Parathyroid adenoma (tissue), 2 donors: ENCODE measurements at regions not wholly inside any gene's neighbourhood (a gene's known extent, or its start where the extent isn't known, plus 50 kb on each side); places are given as distances from the start of the nearest gene placed in this dataset.

Source experiments
- H2AFZ ChIP-seq: fragments of 300-600 bp; sonication (generic); one replicate; pipeline ENCODE4 v1.7.0; 2017; ENCODE audit warnings: antibody characterized with exemption, mild to moderate bottlenecking
- H3K27ac ChIP-seq: fragments of 300-600 bp; sonication (generic); one replicate; pipeline ENCODE4 v1.7.0; 2017
- H3K27me3 ChIP-seq: fragments of 300-600 bp; sonication (generic); one replicate; pipeline ENCODE4 v1.7.0; 2017; ENCODE audit warnings: low read length; ENCODE audit not compliant: control insufficient read depth, insufficient read depth
- H3K36me3 ChIP-seq: fragments of 300-600 bp; sonication (generic); one replicate; pipeline ENCODE4 v1.7.0; 2017; ENCODE audit warnings: low read length; ENCODE audit not compliant: control insufficient read depth, insufficient read depth
- H3K4me1 ChIP-seq: fragments of 300-600 bp; sonication (generic); one replicate; pipeline ENCODE4 v1.7.0; 2017; ENCODE audit warnings: control low read depth
- H3K4me2 ChIP-seq: fragments of 300-600 bp; sonication (generic); one replicate; pipeline ENCODE4 v1.7.0; 2017; ENCODE audit warnings: low read length
- H3K4me3 ChIP-seq: fragments of 300-600 bp; sonication (generic); one replicate; pipeline ENCODE4 v1.7.0; 2017; ENCODE audit warnings: low read depth, low read length
- H3K79me2 ChIP-seq: fragments of 300-600 bp; sonication (generic); one replicate; pipeline ENCODE4 v1.7.0; 2017; ENCODE audit warnings: control low read depth
- H3K9ac ChIP-seq: fragments of 300-600 bp; sonication (generic); one replicate; pipeline ENCODE4 v1.7.0; 2017; ENCODE audit warnings: mild to moderate bottlenecking
- H3K9me3 ChIP-seq: fragments of 300-600 bp; sonication (generic); one replicate; pipeline ENCODE4 v1.7.0; 2017; ENCODE audit warnings: low read length; ENCODE audit not compliant: control insufficient read depth
- TF ChIP-seq, protein P1 (sequence below): fragments of 300-600 bp; sonication (generic); IDR thresholded peaks from one replicate; pipeline ENCODE4 v1.7.0; 2017; ENCODE audit warnings: antibody characterized with exemption, mild to moderate bottlenecking
- donor health status: primary hyperparathyroidism.

DNA sequence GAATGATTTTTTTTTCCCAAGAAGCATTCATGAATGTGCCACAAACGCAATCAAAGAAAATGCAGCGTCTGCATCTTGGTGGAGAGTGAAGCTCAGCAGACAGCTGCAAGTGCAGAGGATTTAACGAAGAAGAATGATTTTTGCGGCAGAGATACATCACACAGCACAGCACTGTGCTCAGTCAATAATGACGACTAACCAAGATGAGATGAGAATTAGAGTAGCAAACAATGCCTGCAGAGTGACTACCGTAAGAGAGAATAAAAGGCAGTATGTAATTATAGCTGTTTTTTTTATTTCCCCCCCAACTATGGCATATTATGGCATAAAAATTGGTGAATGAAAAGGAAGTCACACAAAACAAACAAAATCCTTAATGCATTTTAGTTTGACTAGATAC is 218.0 kb upstream of the ROBO1 start:
- Histone ChIP-seq H3K4me3 (no peak overlapping the region), H3K9ac (no peak overlapping the region), H2AFZ (no peak overlapping the region), H3K79me2 (no peaks in the 10 kb centered on the region), H3K9me3 (no peaks in the 10 kb centered on the region), H3K4me2 (no peak overlapping the region), H3K27me3 (no peaks in the 10 kb centered on the region), H3K4me1 (no peaks in the 10 kb centered on the region), H3K27ac (no peak overlapping the region), H3K36me3 (no peaks in the 10 kb centered on the region)
- TF ChIP-seq, protein P1, sequence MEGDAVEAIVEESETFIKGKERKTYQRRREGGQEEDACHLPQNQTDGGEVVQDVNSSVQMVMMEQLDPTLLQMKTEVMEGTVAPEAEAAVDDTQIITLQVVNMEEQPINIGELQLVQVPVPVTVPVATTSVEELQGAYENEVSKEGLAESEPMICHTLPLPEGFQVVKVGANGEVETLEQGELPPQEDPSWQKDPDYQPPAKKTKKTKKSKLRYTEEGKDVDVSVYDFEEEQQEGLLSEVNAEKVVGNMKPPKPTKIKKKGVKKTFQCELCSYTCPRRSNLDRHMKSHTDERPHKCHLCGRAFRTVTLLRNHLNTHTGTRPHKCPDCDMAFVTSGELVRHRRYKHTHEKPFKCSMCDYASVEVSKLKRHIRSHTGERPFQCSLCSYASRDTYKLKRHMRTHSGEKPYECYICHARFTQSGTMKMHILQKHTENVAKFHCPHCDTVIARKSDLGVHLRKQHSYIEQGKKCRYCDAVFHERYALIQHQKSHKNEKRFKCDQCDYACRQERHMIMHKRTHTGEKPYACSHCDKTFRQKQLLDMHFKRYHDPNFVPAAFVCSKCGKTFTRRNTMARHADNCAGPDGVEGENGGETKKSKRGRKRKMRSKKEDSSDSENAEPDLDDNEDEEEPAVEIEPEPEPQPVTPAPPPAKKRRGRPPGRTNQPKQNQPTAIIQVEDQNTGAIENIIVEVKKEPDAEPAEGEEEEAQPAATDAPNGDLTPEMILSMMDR: no peak

DNA sequence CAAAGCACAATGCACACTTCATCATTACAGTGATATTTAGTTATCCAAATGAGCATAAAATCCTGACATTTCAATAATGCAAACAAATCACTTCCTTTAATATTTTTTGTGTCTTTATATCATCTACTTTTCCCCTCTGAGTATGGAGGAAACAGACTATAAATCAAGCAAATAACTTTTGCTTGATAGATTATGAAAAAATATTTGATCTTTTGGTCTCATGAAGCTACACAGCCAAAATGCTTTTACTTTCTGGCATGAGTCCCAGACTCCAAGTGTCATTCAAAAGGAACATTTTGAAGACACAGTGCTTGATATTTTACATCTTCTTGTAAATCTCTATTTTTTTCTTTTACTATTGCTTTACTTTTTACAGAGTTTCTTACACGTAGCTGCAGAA is 215.3 kb upstream of the ROBO1 start:
- Histone ChIP-seq H3K9me3 (no peaks in the 10 kb centered on the region), H2AFZ (no peak overlapping the region), H3K9ac (no peak overlapping the region), H3K4me3 (no peak overlapping the region), H3K4me2 (no peak overlapping the region), H3K27ac (no peak overlapping the region), H3K79me2 (no peaks in the 10 kb centered on the region), H3K27me3 (no peaks in the 10 kb centered on the region), H3K36me3 (no peaks in the 10 kb centered on the region), H3K4me1 (no peaks in the 10 kb centered on the region)
- TF ChIP-seq, protein P1: no peak

DNA sequence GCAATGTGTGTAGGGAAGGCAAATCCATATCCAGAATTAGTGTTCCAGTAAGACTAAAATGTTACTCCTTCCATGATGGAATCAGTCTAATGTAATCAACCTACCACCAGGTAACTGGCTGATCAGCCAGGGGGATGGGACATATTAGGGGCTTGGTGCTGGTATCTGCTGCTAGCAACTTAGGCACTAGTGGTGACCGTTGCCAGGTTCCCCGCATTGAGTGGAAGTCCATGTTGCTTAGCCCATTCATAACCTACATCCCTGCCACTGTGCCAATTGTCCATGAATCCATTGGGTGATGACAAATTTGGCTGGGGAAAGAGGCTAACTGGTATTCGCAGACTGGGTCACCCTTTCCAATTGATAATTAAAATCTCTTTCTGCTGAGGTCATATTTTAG is 212.2 kb upstream of the ROBO1 start:
- H3K27ac ChIP-seq: no peak overlapping the region
- H3K9ac ChIP-seq: no peak overlapping the region
- H2AFZ ChIP-seq: no peak overlapping the region
- H3K79me2 ChIP-seq: no peaks in the 10 kb centered on the region
- H3K27me3 ChIP-seq: no peaks in the 10 kb centered on the region
- H3K4me1 ChIP-seq: no peaks in the 10 kb centered on the region
- H3K36me3 ChIP-seq: no peaks in the 10 kb centered on the region
- H3K9me3 ChIP-seq: no peaks in the 10 kb centered on the region
- H3K4me2 ChIP-seq: no peak overlapping the region
- H3K4me3 ChIP-seq: no peak overlapping the region
- TF ChIP-seq, protein P1: no peak

DNA sequence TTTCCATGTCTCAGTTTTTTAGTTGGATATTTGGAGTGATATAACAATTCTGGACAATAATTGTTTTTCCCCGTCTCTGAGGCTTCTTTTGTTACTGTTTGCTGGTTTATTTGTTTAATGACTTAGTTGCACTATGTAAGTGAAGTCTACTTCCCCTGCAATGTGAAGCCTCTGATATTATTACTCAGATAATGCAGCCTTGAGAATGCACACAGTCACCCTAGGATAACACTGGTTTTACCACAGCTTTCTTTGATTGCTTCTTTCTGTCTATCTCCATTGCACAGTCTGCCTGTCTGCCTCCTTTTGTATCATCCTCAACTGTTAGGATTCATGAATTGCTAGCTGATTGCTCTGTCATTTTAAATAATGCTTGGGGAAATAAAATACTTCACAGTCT is 208.7 kb upstream of the ROBO1 start:
- no peaks in the 10 kb centered on the region for H3K4me1 ChIP-seq
- H3K36me3 ChIP-seq: no peaks in the 10 kb centered on the region
- no peak overlapping the region for H3K27ac ChIP-seq
- H3K9ac ChIP-seq: no peak overlapping the region
- no peaks in the 10 kb centered on the region for H3K27me3 ChIP-seq
- no peaks in the 10 kb centered on the region for H3K9me3 ChIP-seq
- H3K4me2 ChIP-seq: no peak overlapping the region
- no peaks in the 10 kb centered on the region for H3K79me2 ChIP-seq
- TF ChIP-seq, protein P1: no peak
- no peak overlapping the region for H2AFZ ChIP-seq
- no peak overlapping the region for H3K4me3 ChIP-seq

DNA sequence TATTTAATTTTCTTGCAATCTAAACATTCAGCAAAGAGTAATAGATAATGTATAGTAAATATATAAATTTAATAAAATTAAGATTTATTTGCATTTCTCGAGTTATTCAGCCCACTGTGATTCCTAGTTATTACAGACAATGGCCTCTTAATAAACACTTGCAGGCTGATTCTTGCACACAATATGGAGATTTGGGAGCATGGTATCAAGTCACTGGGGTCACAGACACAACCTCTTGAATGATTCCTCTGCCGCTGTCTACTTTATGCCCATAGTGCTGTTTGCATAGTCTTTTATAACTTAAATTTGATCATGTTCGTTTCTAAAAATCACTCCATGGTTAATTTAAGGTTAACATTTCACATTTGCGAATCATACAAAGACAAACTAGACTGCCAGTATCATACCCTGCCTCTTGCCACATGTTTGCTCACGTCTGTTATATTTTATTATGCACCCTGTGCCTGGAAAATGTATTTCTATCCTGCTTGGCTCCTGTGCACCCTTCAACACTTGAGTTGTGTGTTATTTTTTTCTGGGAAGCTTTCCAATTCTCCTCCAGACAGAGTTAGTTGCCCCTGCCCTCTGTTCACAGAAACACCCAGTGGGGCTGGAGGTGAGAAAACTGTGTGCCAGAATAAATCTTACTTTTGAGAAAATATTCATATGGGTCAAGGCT is 206.3 kb upstream of the ROBO1 start:
- Histone ChIP-seq H3K9me3 (no peaks in the 10 kb centered on the region), H2AFZ (no peak overlapping the region), H3K4me1 (no peaks in the 10 kb centered on the region), H3K27ac (no peak overlapping the region), H3K4me3 (no peak overlapping the region), H3K27me3 (no peaks in the 10 kb centered on the region), H3K36me3 (no peaks in the 10 kb centered on the region), H3K4me2 (no peak overlapping the region), H3K9ac (no peak overlapping the region), H3K79me2 (no peaks in the 10 kb centered on the region)
- TF ChIP-seq, protein P1: no peak
